RWPE2 (cell line): ENCODE measurements at regions not wholly inside any gene's neighbourhood (a gene's known extent, or its start where the extent isn't known, plus 50 kb on each side); places are given as distances from the start of the nearest gene placed in this dataset.

Experiments used
- ATAC-seq: fragments of 200-7000 bp; cut with Tn5 transposase; 3 replicates; pipeline ENCODE4 v1.9.1; 2021; ENCODE audit warnings: low read depth
- DNase-seq: peaks from one replicate; pipeline ENCODE4 v3.0.0-alpha.2; 2020; ENCODE audit warnings: low spot score
- H3K27ac ChIP-seq: fragments of 450-650 bp; 2 replicates; pipeline ENCODE4 v1.5.1; 2017; ENCODE audit warnings: mild to moderate bottlenecking; ENCODE audit not compliant: poor library complexity, severe bottlenecking
- H3K27me3 ChIP-seq: fragments of 250-450 bp; sonication (Bioruptor Pico); 2 replicates; pipeline ENCODE4 v1.5.1; 2021; ENCODE audit warnings: mild to moderate bottlenecking, moderate library complexity; ENCODE audit not compliant: insufficient read depth, poor library complexity, severe bottlenecking
- H3K36me3 ChIP-seq: fragments of 250-450 bp; sonication (Bioruptor Pico); 2 replicates; pipeline ENCODE4 v1.5.1; 2020; ENCODE audit warnings: low read depth, mild to moderate bottlenecking, moderate library complexity
- H3K4me1 ChIP-seq: fragments of 250-450 bp; sonication (Bioruptor Pico); 2 replicates; pipeline ENCODE4 v1.5.1; 2021; ENCODE audit warnings: mild to moderate bottlenecking, moderate library complexity; ENCODE audit not compliant: insufficient read depth, poor library complexity, severe bottlenecking
- H3K4me3 ChIP-seq: fragments of 250-450 bp; sonication (Bioruptor Pico); 2 replicates; pipeline ENCODE4 v1.5.1; 2021; ENCODE audit warnings: mild to moderate bottlenecking, moderate library complexity; ENCODE audit not compliant: severe bottlenecking
- H3K9me3 ChIP-seq: fragments of 250-450 bp; sonication (Bioruptor Pico); 2 replicates; pipeline ENCODE4 v1.5.1; 2021; ENCODE audit warnings: mild to moderate bottlenecking, moderate library complexity; ENCODE audit not compliant: severe bottlenecking
- CTCF ChIP-seq: fragments of 450-650 bp; IDR thresholded peaks from one replicate; pipeline ENCODE4 v1.5.1; 2017; ENCODE audit warnings: mild to moderate bottlenecking, moderate library complexity; ENCODE audit not compliant: poor library complexity, severe bottlenecking

- no peaks in the 10 kb centered on the region for H3K36me3 ChIP-seq
- DNase-seq (no peak), ATAC-seq (no peak)
- no peaks in the 10 kb centered on the region for H3K4me1 ChIP-seq
- peak; percentile 12 for TF ChIP-seq CTCF
- H3K27me3 ChIP-seq, result no peaks in the 10 kb centered on the region
- H3K27ac ChIP-seq, result no peak overlapping the region
- no peaks in the 10 kb centered on the region for H3K9me3 ChIP-seq
- H3K4me3 ChIP-seq, result no peak overlapping the region
These were observed 138.6 kb upstream of the NGF start for GRCh38 chr1:115476616-115477015.

GRCh38 chr1:115475901-115476300, 137.9 kb upstream of the NGF start:
- no peaks in the 10 kb centered on the region for H3K4me1 ChIP-seq
- H3K27ac ChIP-seq, result no peak overlapping the region
- no peaks in the 10 kb centered on the region for H3K36me3 ChIP-seq
- no peaks in the 10 kb centered on the region for H3K27me3 ChIP-seq
- H3K9me3 ChIP-seq, result no peaks in the 10 kb centered on the region
- H3K4me3 ChIP-seq, result no peak overlapping the region
- no peak for TF ChIP-seq CTCF
- DNase-seq, result no peak
- ATAC-seq, result no peak

GRCh38 chr1:115475252-115475651, 137.2 kb upstream of the NGF start:
- H3K4me1 ChIP-seq, result peaks cover 2% of the 10 kb centered on the region
- no peak for TF ChIP-seq CTCF

GRCh38 chr1:115473986-115474565, 136.0 kb upstream of the NGF start:
- TF ChIP-seq CTCF, result no peak
- peaks cover 8% of the 10 kb centered on the region for H3K4me1 ChIP-seq
- DNase-seq, result no peak

More at GRCh38 chr1:115475252-115475651, 137.2 kb upstream of the NGF start:
- Histone ChIP-seq H3K9me3 (no peaks in the 10 kb centered on the region), H3K27ac (no peak overlapping the region), H3K36me3 (no peaks in the 10 kb centered on the region), H3K4me3 (no peak overlapping the region), H3K27me3 (no peaks in the 10 kb centered on the region)
- ATAC-seq (no peak), DNase-seq (no peak)

GRCh38 chr1:115469703-115470476, 131.8 kb upstream of the NGF start:
- Histone ChIP-seq H3K27me3 (no peaks in the 10 kb centered on the region), H3K36me3 (no peaks in the 10 kb centered on the region), H3K9me3 (no peaks in the 10 kb centered on the region), H3K4me3 (no peak overlapping the region), H3K27ac (peak overlapping the region; percentile 79), H3K4me1 (peaks cover 8% of the 10 kb centered on the region)
- peak; percentile 76 for ATAC-seq
- peak; percentile 86 for DNase-seq
- peak; percentile 94 for TF ChIP-seq CTCF

More at GRCh38 chr1:115473986-115474565, 136.0 kb upstream of the NGF start:
- Histone ChIP-seq H3K27ac (peak overlapping the region; percentile 21), H3K9me3 (no peaks in the 10 kb centered on the region), H3K27me3 (no peaks in the 10 kb centered on the region), H3K36me3 (no peaks in the 10 kb centered on the region), H3K4me3 (no peak overlapping the region)
- ATAC-seq, result peak; percentile 37
